T1000 (cell line): ENCODE measurements at regions not wholly inside any gene's neighbourhood (a gene's known extent, or its start where the extent isn't known, plus 50 kb on each side); places are given as distances from the start of the nearest gene placed in this dataset.

Source experiments
- DNase-seq: peaks from one replicate; lab custom pipeline; 2025; ENCODE audit warnings: mixed read lengths; lab: John Stamatoyannopoulos, UW

DNA sequence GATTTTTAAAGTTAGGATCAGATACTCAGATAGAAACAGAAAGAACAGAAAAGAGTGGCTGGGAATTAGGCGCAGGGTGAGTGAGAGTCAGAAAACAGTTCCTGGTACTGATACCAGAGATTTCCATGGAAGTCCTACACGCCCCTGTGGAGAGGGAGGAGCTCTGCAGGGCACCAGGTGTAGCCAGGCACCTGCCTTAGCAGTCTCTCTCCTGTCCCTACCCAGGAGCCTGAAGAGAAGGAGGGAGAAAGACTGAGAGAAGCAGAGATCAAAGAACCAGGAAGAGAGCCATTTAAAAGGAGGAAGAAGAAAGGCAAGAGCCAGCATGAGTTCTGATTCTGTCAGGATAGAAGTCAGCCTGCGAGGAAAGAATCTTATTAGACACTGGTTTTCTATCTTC, 65.0 kb downstream of the CBLN1 start:
- no peak for DNase-seq

- no peak for DNase-seq
These were observed 68.0 kb downstream of the CBLN1 start for GRCh38 chr16:49213594-49213993.

GRCh38 chr16:49204191-49204590, 77.4 kb downstream of the CBLN1 start:
- no peak for DNase-seq

DNA sequence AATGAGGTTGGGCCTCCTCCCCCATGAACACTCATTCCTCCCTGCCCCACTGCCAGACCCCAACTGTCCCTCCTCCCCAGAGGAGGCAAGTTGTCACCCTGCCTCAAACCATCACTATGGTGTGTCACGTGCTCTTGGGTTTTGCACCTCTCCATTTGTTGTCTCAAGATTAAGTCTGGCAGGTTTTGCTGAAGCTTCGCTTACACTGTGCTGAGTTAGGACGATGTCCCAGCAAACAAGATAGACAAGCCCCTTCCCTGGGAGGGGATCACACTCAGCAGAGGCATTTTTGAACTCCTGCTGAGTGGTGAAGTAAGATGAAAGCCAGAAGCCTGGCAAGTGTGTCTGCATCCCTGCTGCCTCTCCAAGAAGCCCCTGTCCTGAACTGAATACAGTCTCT, 78.3 kb downstream of the CBLN1 start:
- DNase-seq, result no peak

DNA sequence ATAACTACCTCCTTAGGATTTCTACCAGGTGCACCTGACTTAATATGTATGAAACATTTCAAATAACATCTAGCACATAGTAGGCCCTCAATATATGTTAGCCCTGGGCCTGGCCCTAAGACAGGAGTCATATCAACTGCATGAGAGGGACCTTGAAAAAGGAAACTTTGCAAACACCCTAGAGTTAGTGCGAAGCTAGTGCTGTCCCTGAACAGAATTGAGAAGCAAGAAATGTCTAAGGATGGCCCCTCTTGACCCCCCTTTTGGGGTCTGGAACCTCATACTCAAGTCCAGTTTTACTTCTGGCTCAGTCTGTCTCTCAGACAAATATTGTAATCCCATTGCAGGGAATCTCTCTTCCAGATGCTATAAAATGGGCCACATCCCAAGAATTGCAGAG, 80.5 kb downstream of the CBLN1 start:
- no peak for DNase-seq

DNA sequence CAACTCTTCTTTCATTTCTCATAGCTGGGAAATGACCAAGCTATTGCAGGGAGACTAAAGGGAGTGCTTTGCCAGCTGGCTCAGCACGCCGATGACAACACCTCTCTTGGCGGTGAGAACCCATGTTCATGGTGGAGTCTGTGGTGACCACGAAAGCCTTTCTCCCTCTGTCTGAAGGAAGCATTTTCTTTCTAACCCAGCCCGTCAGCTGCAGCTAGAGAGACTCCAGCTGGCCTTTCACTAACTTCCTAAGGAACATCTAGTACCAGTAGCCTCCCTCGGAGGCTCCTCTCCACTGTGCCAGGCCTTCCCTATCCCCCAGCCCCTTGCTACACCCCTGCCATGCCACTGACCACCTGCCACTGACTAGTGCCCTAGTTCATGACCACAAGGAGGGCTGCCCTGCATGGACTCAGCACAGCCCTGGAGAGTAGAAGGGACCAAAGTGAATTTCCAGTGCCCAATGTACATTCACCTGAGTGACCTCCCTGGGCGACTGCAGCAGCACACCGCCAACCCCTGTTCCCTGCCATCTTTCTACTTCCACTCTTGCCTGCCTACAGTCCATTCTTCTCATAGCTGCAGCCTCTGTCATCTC, 81.3 kb downstream of the CBLN1 start:
- DNase-seq, result no peak

GRCh38 chr16:49195237-49195548, 86.4 kb downstream of the CBLN1 start:
- no peak for DNase-seq

DNA sequence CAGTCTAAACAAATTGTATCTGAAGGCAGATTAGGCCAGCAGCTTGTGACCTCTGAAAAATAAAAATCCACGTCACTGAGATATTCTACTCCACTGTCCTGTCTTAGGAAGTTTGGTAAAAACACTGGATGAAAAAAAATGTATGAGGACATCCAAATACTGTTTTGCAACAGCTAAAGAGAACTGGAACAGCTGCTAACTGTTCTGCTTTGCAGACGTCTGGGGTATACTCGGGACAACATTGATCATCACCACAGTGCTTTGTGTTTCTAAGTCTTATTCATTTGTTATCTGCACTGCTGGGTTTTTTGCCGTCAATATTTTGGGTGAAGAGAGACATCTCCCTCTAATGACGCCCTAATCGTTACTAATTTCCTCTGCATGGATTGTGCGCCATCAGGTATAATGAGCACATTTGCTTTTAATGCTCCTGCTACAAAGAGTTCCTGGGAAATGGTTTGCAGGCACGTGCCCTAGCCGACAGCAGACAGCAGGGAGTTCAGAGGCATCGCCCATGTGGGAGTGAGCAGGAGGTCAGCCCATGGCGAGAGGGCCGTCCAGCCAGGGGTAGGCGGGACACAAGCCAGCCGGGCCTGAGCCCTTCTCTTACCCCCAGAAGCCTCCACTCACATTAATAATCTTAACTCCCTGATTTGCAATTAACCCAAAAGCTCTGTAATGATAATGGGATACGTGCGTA, 87.0 kb downstream of the CBLN1 start:
- no peak for DNase-seq

- no peak for DNase-seq
These were observed 88.0 kb downstream of the CBLN1 start for GRCh38 chr16:49193596-49193995.

- no peak for DNase-seq
These were observed 92.4 kb downstream of the CBLN1 start for GRCh38 chr16:49189286-49189685.

- no peak for DNase-seq
These were observed 97.7 kb downstream of the CBLN1 start for GRCh38 chr16:49183911-49184310.

DNA sequence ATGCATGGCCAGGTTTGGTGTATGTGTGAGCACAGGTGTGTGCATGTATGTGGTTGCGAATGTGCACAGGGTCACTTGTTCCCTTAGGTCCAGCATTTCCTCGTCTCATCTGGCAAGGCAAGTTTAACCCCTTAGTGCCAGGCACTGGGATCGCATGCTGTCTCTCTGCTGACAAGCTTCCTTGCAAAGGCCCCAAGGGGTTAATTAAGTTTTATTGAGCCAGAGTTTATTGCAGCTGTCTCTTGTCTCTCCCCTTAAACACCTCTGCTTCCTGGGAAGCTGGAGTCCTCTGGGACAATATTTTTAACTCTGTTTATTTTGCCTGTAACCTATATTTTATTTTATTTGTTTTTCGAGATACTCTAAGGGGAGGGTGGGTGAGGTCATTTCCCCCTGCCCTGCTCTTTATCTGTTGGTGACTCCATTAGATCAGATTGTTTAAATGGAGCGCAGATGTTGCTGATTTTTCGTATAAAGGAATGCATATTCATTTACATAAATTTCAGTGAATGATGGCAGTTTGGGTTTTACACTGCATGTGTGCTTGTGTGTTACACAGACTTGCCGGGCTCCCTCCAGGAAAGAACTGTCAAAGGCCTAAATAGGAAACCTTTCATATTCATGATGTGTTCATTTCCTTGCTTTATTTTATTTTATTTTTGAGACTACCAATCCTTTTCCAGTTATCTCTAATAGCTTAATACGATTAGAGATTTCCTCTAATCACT, 99.7 kb downstream of the CBLN1 start:
- no peak for DNase-seq

GRCh38 chr16:49179714-49180330, 101.8 kb downstream of the CBLN1 start:
- DNase-seq, result no peak

DNA sequence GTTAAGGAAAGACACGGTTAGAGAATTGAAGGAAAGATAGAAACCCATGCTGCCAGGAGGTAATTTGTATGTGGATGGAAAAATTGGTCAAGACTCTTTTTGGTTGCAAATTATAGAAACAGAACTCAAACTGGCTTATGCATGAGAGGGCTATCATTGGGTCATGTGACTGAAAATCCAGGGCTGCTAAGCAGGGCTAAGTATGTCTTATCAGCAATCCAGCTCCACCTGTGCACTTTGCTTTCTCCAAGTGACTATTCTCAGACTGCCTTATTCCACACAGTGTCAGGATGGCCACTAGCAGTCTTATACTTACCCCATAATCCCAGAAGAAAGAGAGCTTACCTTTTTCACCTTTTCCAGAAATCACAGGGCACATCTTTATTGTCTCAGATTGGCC, 113.5 kb downstream of the CBLN1 start:
- DNase-seq, result no peak

DNA sequence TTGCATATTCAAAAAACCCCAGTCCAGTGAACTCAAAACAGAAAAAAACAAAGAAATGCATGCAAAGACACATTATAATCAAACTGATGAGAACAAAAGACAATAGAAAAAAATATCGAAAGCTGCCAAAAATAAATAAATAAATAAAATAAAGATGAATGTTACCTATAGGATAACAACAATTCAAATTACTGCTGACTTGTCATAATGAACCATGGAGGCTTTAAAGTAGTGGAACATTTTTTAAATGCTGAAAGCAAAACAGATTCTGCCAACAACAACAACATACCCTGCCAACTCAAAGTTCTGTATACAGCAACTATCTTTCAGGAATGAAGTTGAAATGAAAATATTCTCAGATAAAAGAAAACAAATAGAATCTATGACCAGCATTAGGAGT, 116.6 kb downstream of the CBLN1 start:
- DNase-seq, result no peak

GRCh38 chr16:49161191-49161590, 120.4 kb downstream of the CBLN1 start:
- no peak for DNase-seq

- DNase-seq, result no peak
These were observed 123.5 kb downstream of the CBLN1 start for GRCh38 chr16:49158029-49158642.

GRCh38 chr16:49150341-49150740, 131.3 kb downstream of the CBLN1 start:
- DNase-seq, result no peak

DNA sequence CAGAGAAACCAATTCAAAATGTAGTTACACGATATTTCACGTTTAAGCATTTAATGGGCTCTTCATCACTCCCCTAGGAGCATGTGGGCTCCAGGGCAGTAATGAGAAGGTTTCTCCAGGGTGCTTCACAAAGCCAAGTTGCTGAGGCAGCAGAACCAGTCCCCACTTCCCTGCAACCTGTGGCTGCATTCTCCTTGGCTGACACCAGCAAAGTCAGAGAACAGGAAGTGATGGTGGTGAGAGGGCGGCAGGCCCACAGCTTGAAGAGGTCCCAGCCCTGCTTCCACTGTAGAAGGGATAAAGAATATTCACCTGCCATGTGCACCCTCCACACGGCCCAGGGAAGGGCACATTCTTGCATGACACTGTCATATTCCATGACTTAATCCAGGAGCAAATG, 133.2 kb downstream of the CBLN1 start:
- DNase-seq, result no peak

DNA sequence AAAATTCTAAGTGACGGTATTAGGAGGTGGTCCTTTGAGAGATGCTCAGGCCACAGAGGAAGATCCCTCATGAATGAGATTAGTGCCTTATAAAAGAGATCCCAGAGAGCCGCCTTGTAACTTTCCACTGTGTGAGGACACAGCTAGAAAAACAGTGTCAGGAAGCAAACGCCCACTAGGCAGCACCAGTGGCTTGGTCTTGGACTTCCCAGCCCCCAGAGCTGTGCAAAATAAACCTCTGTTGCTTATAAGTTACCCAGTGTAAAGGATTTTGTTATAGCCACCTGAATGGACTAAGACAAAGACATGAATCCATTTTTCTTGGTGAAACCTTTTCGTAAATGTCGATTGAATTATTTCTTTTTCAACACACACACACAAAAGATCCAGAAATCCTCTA, 141.0 kb downstream of the CBLN1 start:
- no peak for DNase-seq

- no peak for DNase-seq
These were observed 151.2 kb downstream of the CBLN1 start for GRCh38 chr16:49130397-49130796.

GRCh38 chr16:49129935-49130334, 151.7 kb downstream of the CBLN1 start:
- no peak for DNase-seq

GRCh38 chr16:49128740-49129139, 152.9 kb downstream of the CBLN1 start:
- DNase-seq, result no peak
